GM21786 (cell line): ENCODE measurements at regions not wholly inside any gene's neighbourhood (a gene's known extent, or its start where the extent isn't known, plus 50 kb on each side); places are given as distances from the start of the nearest gene placed in this dataset.

ENCODE experiments used
- ATAC-seq: cut with Tn5 transposase; IDR thresholded peaks from one replicate; pipeline ENCODE4 v1.9.1; 2021; ENCODE audit not compliant: unreplicated experiment

- ATAC-seq: no peak
Observed at GRCh38 chr4:24248674-24249630, 335.4 kb downstream of the DHX15 start.

- no peak for ATAC-seq
Observed at GRCh38 chr4:24245491-24245820, 338.9 kb downstream of the DHX15 start.

- no peak for ATAC-seq
Observed at GRCh38 chr4:24244663-24245490, 339.5 kb downstream of the DHX15 start.

GRCh38 chr4:24243641-24244040 lies 340.7 kb downstream of the DHX15 start:
- ATAC-seq: no peak

- ATAC-seq: no peak
Observed at GRCh38 chr4:24241511-24241910, 342.8 kb downstream of the DHX15 start.

GRCh38 chr4:24240655-24241054 lies 343.7 kb downstream of the DHX15 start:
- ATAC-seq: no peak

GRCh38 chr4:24237709-24238108 lies 346.6 kb downstream of the DHX15 start:
- ATAC-seq: no peak

- no peak for ATAC-seq
Observed at GRCh38 chr4:24236532-24236931, 346.7 kb upstream of the PPARGC1A start.

GRCh38 chr4:24236120-24236519 lies 346.3 kb upstream of the PPARGC1A start:
- ATAC-seq: no peak

- ATAC-seq: no peak
Observed at GRCh38 chr4:24235618-24236017, 345.8 kb upstream of the PPARGC1A start.

GRCh38 chr4:24234288-24234848 lies 344.5 kb upstream of the PPARGC1A start:
- no peak for ATAC-seq

GRCh38 chr4:24230955-24231354 lies 341.1 kb upstream of the PPARGC1A start:
- ATAC-seq: no peak

- ATAC-seq: no peak
Observed at GRCh38 chr4:24229978-24230377, 340.1 kb upstream of the PPARGC1A start.

- no peak for ATAC-seq
Observed at GRCh38 chr4:24228692-24229091, 338.8 kb upstream of the PPARGC1A start.

- ATAC-seq: no peak
Observed at GRCh38 chr4:24226667-24227066, 336.8 kb upstream of the PPARGC1A start.

GRCh38 chr4:24226023-24226422 lies 336.2 kb upstream of the PPARGC1A start:
- no peak for ATAC-seq

GRCh38 chr4:24224446-24224845 lies 334.6 kb upstream of the PPARGC1A start:
- ATAC-seq: no peak

GRCh38 chr4:24219209-24219608 lies 329.4 kb upstream of the PPARGC1A start:
- no peak for ATAC-seq

- ATAC-seq: no peak
Observed at GRCh38 chr4:24218566-24218965, 328.7 kb upstream of the PPARGC1A start.

- no peak for ATAC-seq
Observed at GRCh38 chr4:24214796-24215195, 324.9 kb upstream of the PPARGC1A start.

- no peak for ATAC-seq
Observed at GRCh38 chr4:24213961-24214360, 324.1 kb upstream of the PPARGC1A start.

- no peak for ATAC-seq
Observed at GRCh38 chr4:24212642-24213041, 322.8 kb upstream of the PPARGC1A start.
